ENCODE measurements at regions not wholly inside any gene's neighbourhood (a gene's known extent, or its start where the extent isn't known, plus 50 kb on each side); places are given as distances from the start of the nearest gene placed in this dataset.

DNA sequence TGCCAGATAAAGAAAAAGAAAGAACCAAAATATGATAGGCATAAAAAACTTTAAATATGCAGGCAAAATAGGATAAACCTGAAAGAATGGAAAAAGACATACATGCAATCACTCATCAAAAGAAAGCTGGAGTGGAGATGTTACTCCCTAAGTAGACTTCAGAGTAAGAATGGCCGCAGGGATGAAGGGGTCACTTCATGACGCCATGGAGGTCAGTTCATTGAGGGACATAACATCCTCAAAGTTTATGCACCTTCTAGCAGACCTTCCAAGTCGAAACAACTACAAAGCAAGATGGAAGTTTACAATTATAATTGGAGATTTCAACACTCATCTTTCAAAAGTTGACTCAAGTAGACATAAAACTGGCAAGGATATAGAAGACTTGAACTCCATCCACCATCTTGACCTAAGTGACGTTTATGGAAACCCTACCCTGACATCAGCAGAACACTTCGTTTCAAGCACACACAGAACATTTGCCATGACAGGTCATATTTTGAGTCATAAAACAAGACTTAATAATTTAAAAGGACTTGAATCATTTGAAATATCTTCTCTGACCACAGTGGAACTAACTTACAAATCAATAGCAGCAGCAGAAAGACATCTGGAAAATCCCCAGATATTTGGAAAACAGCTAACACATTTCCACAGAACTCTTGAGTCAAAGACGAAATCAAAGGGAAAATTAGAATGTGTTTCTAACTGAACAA lies 106.0 kb upstream of the LRPAP1 start:
- no peak for TF ChIP-seq EP300 (IDR thresholded peaks at IDR 0.05)
- TF ChIP-seq, protein P1, sequence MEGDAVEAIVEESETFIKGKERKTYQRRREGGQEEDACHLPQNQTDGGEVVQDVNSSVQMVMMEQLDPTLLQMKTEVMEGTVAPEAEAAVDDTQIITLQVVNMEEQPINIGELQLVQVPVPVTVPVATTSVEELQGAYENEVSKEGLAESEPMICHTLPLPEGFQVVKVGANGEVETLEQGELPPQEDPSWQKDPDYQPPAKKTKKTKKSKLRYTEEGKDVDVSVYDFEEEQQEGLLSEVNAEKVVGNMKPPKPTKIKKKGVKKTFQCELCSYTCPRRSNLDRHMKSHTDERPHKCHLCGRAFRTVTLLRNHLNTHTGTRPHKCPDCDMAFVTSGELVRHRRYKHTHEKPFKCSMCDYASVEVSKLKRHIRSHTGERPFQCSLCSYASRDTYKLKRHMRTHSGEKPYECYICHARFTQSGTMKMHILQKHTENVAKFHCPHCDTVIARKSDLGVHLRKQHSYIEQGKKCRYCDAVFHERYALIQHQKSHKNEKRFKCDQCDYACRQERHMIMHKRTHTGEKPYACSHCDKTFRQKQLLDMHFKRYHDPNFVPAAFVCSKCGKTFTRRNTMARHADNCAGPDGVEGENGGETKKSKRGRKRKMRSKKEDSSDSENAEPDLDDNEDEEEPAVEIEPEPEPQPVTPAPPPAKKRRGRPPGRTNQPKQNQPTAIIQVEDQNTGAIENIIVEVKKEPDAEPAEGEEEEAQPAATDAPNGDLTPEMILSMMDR (IDR thresholded peaks at IDR 0.05): no peak

All from stomach (tissue), 4 donors.